ENCODE measurements at regions not wholly inside any gene's neighbourhood (a gene's known extent, or its start where the extent isn't known, plus 50 kb on each side); places are given as distances from the start of the nearest gene placed in this dataset.

- ChIA-PET CTCF (no interaction called here), POLR2A (ENCODE audit: unreplicated experiment) (no interaction called here)
- no peak overlapping the region for H4K5ac ChIP-seq (ENCODE audit: low read depth, low read length)
- TF ChIP-seq RCOR1 (IDR thresholded peaks at IDR 0.05; ENCODE audit: insufficient replicate concordance, low read length) (no peak), RAD21 (IDR thresholded peaks at IDR 0.05; ENCODE audit: low read length) (no peak), SMC3 (IDR thresholded peaks at IDR 0.05; ENCODE audit: low read depth, low read length) (no peak), BHLHE40 (IDR thresholded peaks at IDR 0.05; ENCODE audit: low read depth, low read length) (no peak), RFX5 (IDR thresholded peaks at IDR 0.05; ENCODE audit: low read depth, low read length) (no peak), MAFK (IDR thresholded peaks at IDR 0.05; ENCODE audit: low read depth, low read length) (no peak), FOS (IDR thresholded peaks at IDR 0.05; ENCODE audit: low read depth, low read length) (no peak), POLR2A (IDR thresholded peaks at IDR 0.05; ENCODE audit: low read depth, low read length) (no peak), USF2 (IDR thresholded peaks at IDR 0.05; ENCODE audit: low read depth, low read length) (no peak), ELK1 (IDR thresholded peaks at IDR 0.05; ENCODE audit: borderline replicate concordance, low read depth, low read length) (no peak), CTCF (conservative IDR thresholded peaks at IDR 0.05; ENCODE audit: low read depth, low read length) (no peak), CEBPB (IDR thresholded peaks at IDR 0.05; ENCODE audit: low read depth, low read length) (no peak), CHD1 (IDR thresholded peaks at IDR 0.05; ENCODE audit: low read depth, low read length) (no peak), MXI1 (IDR thresholded peaks at IDR 0.05; ENCODE audit: borderline replicate concordance, low read depth, low read length) (no peak), NFE2L2 (IDR thresholded peaks at IDR 0.05; ENCODE audit: low read depth, low read length) (no peak), MAZ (IDR thresholded peaks at IDR 0.05; ENCODE audit: borderline replicate concordance, low read depth, low read length) (no peak)
- no peak overlapping the region for H3K27ac ChIP-seq (ENCODE audit: insufficient read depth, low read length)
- H3K14ac ChIP-seq (replicated peaks; ENCODE audit: low read depth, low read length), result no peak overlapping the region
- no peak overlapping the region for H3K4me3 ChIP-seq (ENCODE audit: insufficient read depth, low read depth, low read length)
- no peak overlapping the region for H2AK9ac ChIP-seq (replicated peaks; ENCODE audit: low read depth, low read length, poor library complexity)
- WGBS, 2 experiments (ENCODE audit: extremely low coverage in 2 of 2, insufficient read length in 1 of 2), result no CpG with 5 or more reads among the region's 3 CpGs
- no peaks in the 10 kb centered on the region for H3K4me1 ChIP-seq (ENCODE audit: control insufficient read depth, insufficient read depth, low read length)
- H3K36me3 ChIP-seq (ENCODE audit: control insufficient read depth, insufficient read depth, low read length), result no peaks in the 10 kb centered on the region
- H3K79me1 ChIP-seq (ENCODE audit: low read depth in 1 of 2, low read length in 2 of 2), result no peaks in the 10 kb centered on the region
- H3K23ac ChIP-seq (ENCODE audit: low read depth, low read length), result no peak overlapping the region
- no peak overlapping the region for H3K9ac ChIP-seq (ENCODE audit: low read depth, low read length)
- no peaks in the 10 kb centered on the region for H4K20me1 ChIP-seq (ENCODE audit: insufficient read depth, low read length)
- no peak overlapping the region for H3K56ac ChIP-seq (ENCODE audit: extremely low read depth, insufficient read depth, low read length)
- DNase-seq (no peak), ATAC-seq (ENCODE audit: low read depth) (no peak)
- no peak overlapping the region for H2BK20ac ChIP-seq (ENCODE audit: low read depth, low read length)
- H4K91ac ChIP-seq (ENCODE audit: insufficient read depth, low read depth, low read length), result no peak overlapping the region
- no peak overlapping the region for H2AK5ac ChIP-seq (ENCODE audit: low read depth, low read length)
- H3K9me1 ChIP-seq (ENCODE audit: insufficient read depth, low read length), result no peaks in the 10 kb centered on the region
- in situ Hi-C loops (cut with MboI; ENCODE audit: low sequenced_read_pairs) (no loop called here), dilution Hi-C loops (cut with HindIII; ENCODE audit: low sequenced_read_pairs, unreplicated experiment) (no loop called here), intact Hi-C loops (cut with micrococcal nuclease) (no loop called here)
- no TSS peak for BruUV-seq (replicated peaks)
- no peak overlapping the region for H4K8ac ChIP-seq (ENCODE audit: low read depth in 2 of 2, low read length in 2 of 2)
- no peak overlapping the region for H2BK5ac ChIP-seq (ENCODE audit: low read depth, low read length, poor library complexity, severe bottlenecking)
- H3K4me2 ChIP-seq (ENCODE audit: low read depth, low read length), result no peak overlapping the region
- H3K4ac ChIP-seq (ENCODE audit: low read depth, low read length), result no peak overlapping the region
- H3K18ac ChIP-seq (ENCODE audit: low read depth, low read length), result no peak overlapping the region
- H2BK120ac ChIP-seq (ENCODE audit: low read depth, low read length), result no peak overlapping the region
- H2AFZ ChIP-seq (replicated peaks; ENCODE audit: low read length, poor library complexity), result no peak overlapping the region
- no peaks in the 10 kb centered on the region for H3K27me3 ChIP-seq (ENCODE audit: control insufficient read depth, insufficient read depth, low read length)
- H3K9me3 ChIP-seq (ENCODE audit: control insufficient read depth, insufficient read depth, low read length), result no peaks in the 10 kb centered on the region; the same call in 1 of the 2 replicates
- no peak overlapping the region for H2BK15ac ChIP-seq (ENCODE audit: low read depth, low read length)
These were observed 617.3 kb downstream of the RPL10L start for GRCh38 chr14:46034305-46034704.
